ENCODE measurements at regions not wholly inside any gene's neighbourhood (a gene's known extent, or its start where the extent isn't known, plus 50 kb on each side); places are given as distances from the start of the nearest gene placed in this dataset.

GRCh38 chr11:25961539-25961938 is 370.4 kb upstream of the ANO3 start:
- no peaks in the 10 kb centered on the region for H3K9me3 ChIP-seq (ENCODE audit: control insufficient read depth, insufficient read depth, low read depth, low read length)
- no peak for DNase-seq (ENCODE audit: low read depth, low spot score)
- intact Hi-C loops (cut with micrococcal nuclease; ENCODE audit: unreplicated experiment) (no loop called here), in situ Hi-C loops (cut with HindIII; ENCODE audit: low pct_unique_long_range_greater_than_20kb, low sequenced_read_pairs) (no loop called here)
- no TSS peak for BruUV-seq (replicated peaks)
- ATAC-seq = no peak
- CTCF ChIA-PET = no interaction called here
- TF ChIP-seq SIN3A (IDR thresholded peaks at IDR 0.05; ENCODE audit: borderline replicate concordance, insufficient read depth, low read depth, low read length) (no peak), REST (IDR thresholded peaks at IDR 0.05; ENCODE audit: insufficient read depth in 1 of 2, low read depth in 2 of 2, low read length in 1 of 2) (no peak), CTCF (IDR thresholded peaks at IDR 0.05) (peak; percentile 10; the same call in 1 of the 2 replicates), TCF7L2 (IDR thresholded peaks at IDR 0.05; ENCODE audit: low read depth, low read length) (no peak), POLR2AphosphoS5 (IDR thresholded peaks at IDR 0.05; ENCODE audit: low read depth, low read length) (no peak)
- H3K36me3 ChIP-seq (ENCODE audit: control insufficient read depth, insufficient read depth, low read length) = no peaks in the 10 kb centered on the region
- no peak overlapping the region for H3K27ac ChIP-seq (ENCODE audit: low read length)
- POLR2A ChIA-PET = no interaction called here
- H3K4me3 ChIP-seq (ENCODE audit: low read depth in 2 of 2, low read length in 2 of 2) = no peak overlapping the region
- H3K4me1 ChIP-seq (ENCODE audit: control insufficient read depth, insufficient read depth, low read length) = no peaks in the 10 kb centered on the region
- no peaks in the 10 kb centered on the region for H3K27me3 ChIP-seq (ENCODE audit: control insufficient read depth, insufficient read depth, low read length)

GRCh38 chr11:25970726-25971508 is 361.0 kb upstream of the ANO3 start:
- BruUV-seq (replicated peaks) = no TSS peak
- ChIA-PET POLR2A (no interaction called here), CTCF (no interaction called here)
- Histone ChIP-seq H3K4me3 (ENCODE audit: low read depth in 2 of 2, low read length in 2 of 2) (no peak overlapping the region), H3K36me3 (ENCODE audit: control insufficient read depth, insufficient read depth, low read length) (no peaks in the 10 kb centered on the region), H3K9me3 (ENCODE audit: control insufficient read depth, insufficient read depth, low read depth, low read length) (no peaks in the 10 kb centered on the region), H3K4me1 (ENCODE audit: control insufficient read depth, insufficient read depth, low read length) (no peaks in the 10 kb centered on the region), H3K27ac (ENCODE audit: low read length) (no peak overlapping the region), H3K27me3 (ENCODE audit: control insufficient read depth, insufficient read depth, low read length) (no peaks in the 10 kb centered on the region)
- in situ Hi-C loops (cut with HindIII; ENCODE audit: low pct_unique_long_range_greater_than_20kb, low sequenced_read_pairs) = no loop called here
- DNase-seq (ENCODE audit: low read depth, low spot score) (no peak), ATAC-seq (no peak)
- intact Hi-C loops (cut with micrococcal nuclease; ENCODE audit: unreplicated experiment) = no loop called here
- TF ChIP-seq REST (IDR thresholded peaks at IDR 0.05; ENCODE audit: insufficient read depth in 1 of 2, low read depth in 2 of 2, low read length in 1 of 2) (no peak), CTCF (IDR thresholded peaks at IDR 0.05) (peak; percentile 17; the same call in 1 of the 2 replicates)
